Peyer's patch (tissue), 4 donors: ENCODE measurements at regions not wholly inside any gene's neighbourhood (a gene's known extent, or its start where the extent isn't known, plus 50 kb on each side); places are given as distances from the start of the nearest gene placed in this dataset.

Source experiments
- POLR2A ChIP-seq, 2 donors: fragments of 450-650 bp; IDR thresholded peaks; one replicate each; pipeline ENCODE4 v1.5.1; 2017; ENCODE audit warnings: antibody characterized with exemption in 2 of 2, mild to moderate bottlenecking in 2 of 2, moderate library complexity in 2 of 2
- TF ChIP-seq, protein P1 (sequence below), 6 experiments: fragments of 450-650 bp in 4 of 6; fragments of 200-600 bp in 2 of 6; sonication (generic) in 1 of 6; IDR thresholded peaks; one replicate each; pipeline ENCODE4 v1.5.1; 2017 to 2019; ENCODE audit warnings: antibody characterized with exemption in 6 of 6, mild to moderate bottlenecking in 3 of 6, moderate library complexity in 1 of 6

DNA sequence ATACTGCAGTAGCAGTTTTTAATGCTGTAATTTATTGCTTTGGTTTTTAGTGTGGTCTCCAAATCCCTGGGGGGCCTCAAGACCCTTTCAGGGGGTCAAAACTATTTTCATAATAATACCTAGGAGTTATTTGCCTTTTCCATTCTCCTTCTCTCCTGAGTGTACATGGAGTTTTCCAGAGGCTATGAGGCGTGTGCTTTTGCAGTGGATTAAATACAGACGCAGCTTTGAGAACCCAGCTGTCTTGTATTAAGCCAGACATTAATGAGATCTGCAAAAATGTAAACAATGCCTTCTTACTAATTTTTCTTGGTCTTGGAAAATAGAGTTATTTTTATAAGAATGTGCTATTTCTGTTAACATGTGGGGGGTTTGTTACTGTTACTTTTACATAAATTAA lies 68.6 kb downstream of the SLC25A47 start:
- TF ChIP-seq, protein P1, sequence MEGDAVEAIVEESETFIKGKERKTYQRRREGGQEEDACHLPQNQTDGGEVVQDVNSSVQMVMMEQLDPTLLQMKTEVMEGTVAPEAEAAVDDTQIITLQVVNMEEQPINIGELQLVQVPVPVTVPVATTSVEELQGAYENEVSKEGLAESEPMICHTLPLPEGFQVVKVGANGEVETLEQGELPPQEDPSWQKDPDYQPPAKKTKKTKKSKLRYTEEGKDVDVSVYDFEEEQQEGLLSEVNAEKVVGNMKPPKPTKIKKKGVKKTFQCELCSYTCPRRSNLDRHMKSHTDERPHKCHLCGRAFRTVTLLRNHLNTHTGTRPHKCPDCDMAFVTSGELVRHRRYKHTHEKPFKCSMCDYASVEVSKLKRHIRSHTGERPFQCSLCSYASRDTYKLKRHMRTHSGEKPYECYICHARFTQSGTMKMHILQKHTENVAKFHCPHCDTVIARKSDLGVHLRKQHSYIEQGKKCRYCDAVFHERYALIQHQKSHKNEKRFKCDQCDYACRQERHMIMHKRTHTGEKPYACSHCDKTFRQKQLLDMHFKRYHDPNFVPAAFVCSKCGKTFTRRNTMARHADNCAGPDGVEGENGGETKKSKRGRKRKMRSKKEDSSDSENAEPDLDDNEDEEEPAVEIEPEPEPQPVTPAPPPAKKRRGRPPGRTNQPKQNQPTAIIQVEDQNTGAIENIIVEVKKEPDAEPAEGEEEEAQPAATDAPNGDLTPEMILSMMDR (IDR thresholded peaks at IDR 0.05): no peak
- TF ChIP-seq POLR2A (IDR thresholded peaks at IDR 0.05): no peak
